ENCODE measurements at regions not wholly inside any gene's neighbourhood (a gene's known extent, or its start where the extent isn't known, plus 50 kb on each side); places are given as distances from the start of the nearest gene placed in this dataset.

DNA sequence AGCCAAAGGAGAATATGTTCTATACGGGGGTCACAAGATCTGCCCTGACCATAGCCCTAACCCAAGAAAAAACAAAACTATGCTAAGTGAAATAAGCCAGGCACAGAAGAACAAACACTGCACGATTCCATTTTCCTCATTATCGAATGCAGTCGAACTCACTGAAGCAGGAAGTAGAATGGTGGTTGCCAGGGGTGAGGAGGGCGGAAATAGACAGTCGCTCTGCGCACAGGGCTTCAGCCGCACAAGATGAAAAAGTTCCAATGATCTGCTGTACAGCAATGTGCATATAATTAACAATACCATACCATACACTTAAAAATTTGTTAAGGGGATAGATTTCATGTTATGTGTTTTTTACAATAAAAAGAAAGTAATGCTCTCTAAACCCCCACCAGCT lies 257.7 kb downstream of the TXNL1 start:
- DNase-seq (ENCODE audit: low read depth in 2 of 2): no peak

DNA sequence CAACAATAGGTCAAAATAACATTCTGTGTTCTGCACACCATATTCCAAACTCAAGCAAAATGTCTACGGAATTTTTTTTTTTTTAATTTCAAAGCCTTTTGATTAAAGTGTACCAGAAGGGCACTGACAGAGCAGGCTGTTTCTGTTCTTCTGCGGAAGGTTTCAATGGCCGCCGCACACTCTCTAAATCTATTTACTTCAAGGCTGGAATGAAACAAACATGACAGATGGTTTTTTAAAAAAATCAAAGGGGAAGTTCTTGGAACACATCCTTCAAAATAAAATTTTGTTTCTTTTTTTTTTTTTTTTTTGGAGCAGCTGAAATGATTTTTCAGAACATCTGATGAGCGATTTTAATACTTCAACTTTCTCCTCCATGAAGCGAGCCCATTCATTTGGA lies 259.1 kb downstream of the TXNL1 start:
- no peak for DNase-seq (ENCODE audit: low read depth in 2 of 2)

DNA sequence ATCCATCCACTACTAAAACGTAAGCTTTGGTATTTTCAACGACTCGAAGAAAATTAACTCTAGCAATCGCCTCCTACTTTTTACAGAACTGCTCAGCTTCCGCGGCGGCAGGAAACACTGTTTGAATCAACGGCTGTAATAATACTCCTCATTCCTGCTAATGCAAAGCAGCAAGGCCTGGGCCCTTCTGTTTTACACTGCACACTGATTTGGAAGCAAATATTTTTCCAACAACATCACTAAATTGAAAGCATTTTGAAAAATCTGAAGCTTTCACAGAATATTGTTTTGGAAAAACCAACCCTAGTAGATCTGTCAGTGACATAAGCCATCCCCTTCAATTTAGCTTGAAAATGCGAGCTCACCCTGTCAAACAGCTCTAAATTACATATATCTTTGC lies 261.2 kb downstream of the TXNL1 start:
- no peak for DNase-seq (ENCODE audit: low read depth in 2 of 2)

DNA sequence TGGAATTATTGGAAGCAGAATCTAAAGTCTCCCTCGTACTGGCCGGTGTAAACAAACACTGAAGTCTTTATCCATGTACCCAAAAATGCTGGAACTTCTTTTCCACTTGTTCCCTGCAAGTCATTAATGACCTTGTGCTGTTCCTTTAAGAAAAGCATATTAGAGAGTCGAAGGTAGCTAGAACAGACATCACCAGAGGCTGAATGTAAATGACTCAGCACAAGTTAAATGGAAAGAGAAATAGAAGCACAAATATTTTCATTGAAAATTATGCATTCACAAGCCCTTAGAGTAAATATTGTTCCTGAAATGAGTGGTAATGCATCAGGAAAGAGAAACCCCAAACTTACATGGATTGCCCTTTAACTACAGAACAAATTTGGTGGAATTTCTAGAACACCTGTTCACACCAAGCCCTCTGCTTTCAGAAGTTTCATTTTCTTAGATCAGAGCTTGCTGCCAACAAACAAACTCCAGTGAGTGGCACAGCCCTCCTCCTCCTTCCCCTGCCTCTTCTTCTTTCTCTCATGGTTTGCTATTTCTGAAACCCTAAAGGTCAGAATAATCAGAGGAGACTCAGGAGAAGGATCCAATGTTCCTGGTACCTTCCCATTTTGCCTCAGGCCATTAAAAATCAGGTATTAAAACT lies 264.3 kb downstream of the TXNL1 start:
- no peak for DNase-seq (ENCODE audit: low read depth in 2 of 2)

DNA sequence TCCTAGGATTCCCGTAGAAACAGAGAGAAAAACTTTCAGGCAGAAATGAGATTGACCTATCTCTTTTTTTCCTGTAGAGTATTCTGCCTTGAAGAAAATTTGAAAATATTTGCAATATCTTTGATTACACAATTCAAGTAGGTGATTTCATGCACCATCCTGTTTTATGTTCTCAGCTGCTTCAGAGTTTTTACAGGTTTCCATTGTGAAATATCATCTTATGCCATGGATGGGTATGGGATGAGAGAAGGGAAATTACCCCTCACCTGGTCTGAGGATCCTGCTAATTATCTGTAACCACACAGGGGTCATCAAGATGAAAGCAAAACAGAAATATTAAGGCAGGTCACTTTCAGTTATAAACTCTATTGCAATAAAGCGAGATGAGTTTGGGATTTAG lies 264.8 kb downstream of the TXNL1 start:
- DNase-seq (ENCODE audit: low read depth in 2 of 2): no peak

DNA sequence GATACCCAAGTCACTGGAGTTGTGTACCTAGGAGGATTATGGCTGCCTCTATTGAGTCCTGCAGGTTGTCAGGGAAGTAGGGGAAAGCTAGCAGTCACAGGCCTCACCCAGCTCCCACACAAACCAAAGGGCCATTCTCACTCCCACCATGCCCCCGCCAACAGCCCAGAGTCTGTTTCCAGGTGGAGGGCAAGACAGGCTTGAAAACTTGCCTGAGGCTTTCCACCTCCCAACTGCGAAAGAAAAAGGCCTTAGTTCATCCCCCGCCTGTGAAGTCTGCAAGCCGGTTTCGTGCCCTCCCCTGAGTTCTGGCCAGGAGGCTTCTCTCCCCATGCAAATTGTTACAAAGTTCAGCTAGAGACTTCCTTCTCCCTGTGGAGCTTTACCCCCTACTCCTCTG lies 270.3 kb downstream of the TXNL1 start:
- DNase-seq (ENCODE audit: low read depth in 2 of 2): no peak

DNA sequence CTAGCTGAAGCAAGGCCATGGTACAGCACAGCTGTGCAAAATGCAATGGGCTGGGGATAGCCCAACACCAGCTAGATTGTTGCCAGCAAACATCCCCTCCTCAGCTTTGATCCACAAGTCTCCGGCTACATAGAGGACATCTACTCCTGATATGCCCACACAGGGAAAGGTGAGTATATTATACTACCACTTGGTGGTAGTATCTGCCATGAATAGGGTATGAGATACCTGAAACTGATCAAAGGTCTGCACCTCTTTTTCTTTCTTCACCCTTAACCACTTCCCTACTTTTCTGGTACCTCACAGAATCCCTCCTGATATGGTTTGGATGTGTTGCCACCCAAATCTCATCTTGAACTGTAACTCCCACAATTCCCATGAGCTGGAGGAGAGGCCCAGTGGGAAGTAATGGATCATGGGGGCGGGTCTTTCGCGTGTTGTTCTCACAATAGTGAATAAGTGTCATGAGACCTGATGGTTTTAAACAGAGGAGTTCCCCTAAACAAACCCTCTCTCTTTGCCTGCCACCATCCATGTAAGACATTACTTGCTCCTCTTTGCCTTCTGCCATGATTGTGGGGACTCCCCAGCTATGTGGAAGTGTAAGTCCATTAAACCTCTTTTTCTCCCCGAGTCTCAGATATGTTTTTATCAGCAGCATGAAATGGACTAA lies 279.6 kb downstream of the TXNL1 start:
- DNase-seq (ENCODE audit: low read depth in 2 of 2): no peak

DNA sequence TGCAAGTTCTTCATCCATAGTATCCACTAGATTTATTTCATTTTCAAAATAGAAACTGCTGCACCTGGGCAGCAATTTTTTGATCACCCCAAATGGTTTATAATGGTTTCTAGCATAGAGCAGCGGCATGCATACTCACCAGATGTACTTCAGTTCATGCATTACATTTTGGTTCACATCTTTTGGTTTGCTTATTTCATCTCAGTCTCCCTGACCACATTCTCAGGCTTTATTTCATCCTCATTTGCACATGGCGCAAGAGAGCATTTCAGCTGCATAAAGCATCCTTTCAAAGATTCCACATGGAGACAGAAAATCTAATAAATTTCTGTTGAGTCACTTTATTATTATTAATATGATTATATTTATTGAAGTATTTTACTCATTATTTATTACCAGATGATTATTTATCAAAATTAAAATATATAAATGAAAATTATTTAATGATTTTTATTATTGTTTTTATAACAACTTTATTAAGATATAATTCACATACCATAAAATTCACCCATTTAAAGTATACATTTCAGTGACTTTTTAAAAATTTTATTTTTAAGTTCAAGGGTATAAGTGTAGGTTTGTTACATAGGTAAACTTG lies 284.6 kb downstream of the TXNL1 start:
- DNase-seq (ENCODE audit: low read depth in 2 of 2): no peak

DNA sequence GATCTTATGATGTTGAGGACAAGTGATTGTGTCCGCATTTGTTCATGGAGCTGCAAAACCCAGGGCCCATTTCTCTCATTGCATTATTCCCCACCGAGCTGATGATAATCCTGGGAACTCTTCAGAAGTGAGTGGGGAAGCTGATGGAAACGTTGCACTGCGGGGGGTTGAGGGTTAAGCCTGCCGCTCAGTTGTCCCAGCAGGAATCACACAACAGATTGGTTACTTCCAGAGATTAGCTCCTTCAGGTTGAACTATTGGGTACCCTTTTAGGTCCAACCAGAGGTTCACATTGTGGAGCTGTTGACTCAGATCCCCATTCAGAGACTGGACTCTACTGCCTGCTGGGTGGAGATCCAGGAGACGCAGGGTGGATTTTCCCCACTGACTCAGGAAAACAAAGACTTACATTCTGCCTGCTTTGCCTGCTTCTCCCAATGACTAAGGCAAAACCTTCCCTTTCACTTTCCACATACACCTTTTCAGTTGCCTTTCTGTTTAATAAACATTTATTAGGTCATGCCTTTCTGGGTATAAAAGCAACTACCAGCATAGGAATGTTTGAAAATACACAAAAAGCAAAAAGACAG lies 286.4 kb downstream of the TXNL1 start:
- no peak for DNase-seq (ENCODE audit: low read depth in 2 of 2)

DNA sequence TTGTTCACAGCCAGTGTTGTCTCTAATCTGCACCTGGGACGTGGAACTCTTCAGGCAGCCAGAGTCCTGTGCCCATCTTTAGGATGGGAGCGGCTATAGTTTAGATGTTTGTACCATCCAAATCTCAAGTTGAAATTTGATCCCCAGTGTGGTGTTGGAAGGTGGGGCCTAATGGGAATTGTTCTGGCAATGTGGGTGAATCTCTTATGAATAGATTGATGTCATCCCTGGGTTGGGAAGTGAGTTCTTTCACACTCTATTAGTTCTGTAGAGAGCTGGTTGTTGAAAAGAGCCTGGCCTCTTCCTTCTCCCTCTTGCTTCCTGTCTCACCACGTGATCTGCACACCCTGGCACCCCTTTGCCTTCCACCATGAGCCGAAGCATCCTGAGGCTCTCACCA lies 300.9 kb downstream of the TXNL1 start:
- DNase-seq (ENCODE audit: low read depth in 2 of 2): no peak

DNA sequence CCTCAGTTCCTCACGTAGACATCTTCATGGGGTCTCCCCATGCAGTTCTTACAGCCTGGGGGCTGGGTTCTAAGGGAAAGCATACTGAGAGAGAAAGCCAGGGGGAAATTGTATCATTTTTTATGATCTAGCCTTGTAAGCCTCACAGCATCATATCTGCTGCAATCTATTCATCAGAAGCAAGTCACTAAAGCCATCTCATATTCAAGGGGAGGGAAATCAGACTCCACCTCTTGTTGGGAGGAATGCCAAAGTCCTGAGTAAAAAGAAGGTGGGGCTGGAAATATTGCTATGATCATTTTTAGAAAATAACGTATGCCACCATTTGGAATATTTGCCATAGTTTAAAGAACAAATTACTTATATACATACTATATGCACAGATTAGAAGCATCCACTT lies 304.6 kb downstream of the TXNL1 start:
- DNase-seq (ENCODE audit: low read depth in 2 of 2): no peak

DNA sequence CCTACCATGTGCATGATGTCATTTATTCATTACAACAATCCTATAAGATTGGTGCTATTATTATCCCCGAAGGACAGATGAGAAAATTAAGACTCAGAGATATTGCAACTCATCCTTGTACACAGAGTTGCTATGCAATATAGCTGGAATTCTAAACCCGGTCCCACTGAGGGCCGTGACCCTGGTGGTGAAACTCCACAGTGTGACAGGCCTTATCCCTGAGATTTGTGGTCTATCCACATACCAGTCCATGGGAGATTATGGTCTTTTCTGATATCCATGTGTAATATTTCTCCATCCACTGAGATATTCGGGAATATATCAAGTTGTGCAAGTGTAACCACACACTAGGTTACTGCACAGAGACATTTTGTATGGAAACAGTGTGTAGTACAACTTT lies 305.2 kb downstream of the TXNL1 start:
- DNase-seq (ENCODE audit: low read depth in 2 of 2): no peak

DNA sequence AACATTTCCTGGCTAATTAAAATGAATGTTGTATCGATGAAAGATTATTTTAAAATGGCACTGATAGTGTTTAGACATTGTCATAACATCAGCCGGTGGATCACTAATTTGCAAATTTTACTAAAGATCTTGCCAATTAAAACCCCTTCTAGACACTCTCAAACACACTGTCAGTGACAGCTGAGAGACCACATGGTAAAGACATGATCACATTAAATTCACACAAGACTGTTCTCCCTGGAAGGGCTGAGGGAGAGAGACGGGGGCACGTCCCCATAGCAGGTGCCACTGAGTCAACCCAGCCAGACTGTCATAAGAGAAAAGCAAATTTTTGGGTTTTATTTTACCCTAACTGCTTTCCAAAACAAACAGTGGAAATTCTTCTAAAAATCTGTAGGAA lies 306.0 kb downstream of the TXNL1 start:
- no peak for DNase-seq (ENCODE audit: low read depth in 2 of 2)

DNA sequence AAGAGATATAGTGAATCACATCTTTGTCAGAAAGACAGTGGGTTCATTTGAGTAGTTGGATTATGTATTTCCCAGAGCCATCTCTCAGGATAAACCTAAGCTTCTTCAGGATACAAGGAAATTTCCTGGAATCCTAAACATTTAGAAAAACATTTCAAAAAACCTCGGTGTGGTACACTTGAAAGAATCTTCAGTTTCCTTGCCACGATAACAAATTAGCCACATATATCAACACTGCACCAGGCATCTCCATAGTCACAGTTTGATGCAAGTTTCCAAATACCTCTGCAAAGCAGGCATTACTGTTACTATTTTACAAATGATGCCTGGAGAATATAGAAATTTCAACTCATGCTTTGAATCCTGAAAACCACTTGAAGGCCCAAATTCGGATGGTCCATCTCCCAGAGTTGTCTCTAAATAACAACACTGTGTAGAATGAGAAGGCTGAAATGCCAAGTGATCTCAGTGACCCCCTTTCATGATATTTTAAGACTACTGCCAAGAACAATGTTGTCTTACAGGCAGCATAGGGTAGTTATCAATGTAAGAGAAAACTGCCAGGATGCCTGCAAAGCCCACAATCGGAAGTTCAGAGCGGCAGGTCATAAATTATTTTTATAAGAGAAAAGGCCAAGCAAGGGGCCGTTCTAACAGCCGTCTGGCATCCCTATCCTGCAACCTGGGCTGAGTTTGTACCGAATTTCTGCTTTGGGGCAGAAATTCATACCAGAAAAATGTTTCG lies 307.9 kb downstream of the TXNL1 start:
- DNase-seq (ENCODE audit: low read depth in 2 of 2): no peak

DNA sequence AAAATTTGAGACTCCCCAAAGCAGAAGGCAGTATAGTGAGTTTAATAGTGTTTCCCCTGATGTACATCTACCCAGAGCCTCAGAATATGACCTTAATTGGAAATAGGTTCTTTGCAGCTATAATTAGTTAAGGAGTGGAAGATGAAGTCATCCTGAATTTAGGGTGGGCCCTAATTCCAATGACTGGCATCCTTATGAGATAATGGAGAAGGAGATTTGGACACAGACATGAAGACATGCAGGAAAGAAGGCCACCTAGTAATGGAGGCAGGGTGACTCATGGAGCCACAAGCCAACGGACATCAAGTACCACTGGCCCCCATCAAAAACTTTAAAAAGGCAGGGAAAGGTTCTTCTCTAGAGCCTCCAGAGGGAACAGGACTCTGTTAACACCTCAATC lies 308.9 kb downstream of the TXNL1 start:
- DNase-seq (ENCODE audit: low read depth in 2 of 2): no peak

DNA sequence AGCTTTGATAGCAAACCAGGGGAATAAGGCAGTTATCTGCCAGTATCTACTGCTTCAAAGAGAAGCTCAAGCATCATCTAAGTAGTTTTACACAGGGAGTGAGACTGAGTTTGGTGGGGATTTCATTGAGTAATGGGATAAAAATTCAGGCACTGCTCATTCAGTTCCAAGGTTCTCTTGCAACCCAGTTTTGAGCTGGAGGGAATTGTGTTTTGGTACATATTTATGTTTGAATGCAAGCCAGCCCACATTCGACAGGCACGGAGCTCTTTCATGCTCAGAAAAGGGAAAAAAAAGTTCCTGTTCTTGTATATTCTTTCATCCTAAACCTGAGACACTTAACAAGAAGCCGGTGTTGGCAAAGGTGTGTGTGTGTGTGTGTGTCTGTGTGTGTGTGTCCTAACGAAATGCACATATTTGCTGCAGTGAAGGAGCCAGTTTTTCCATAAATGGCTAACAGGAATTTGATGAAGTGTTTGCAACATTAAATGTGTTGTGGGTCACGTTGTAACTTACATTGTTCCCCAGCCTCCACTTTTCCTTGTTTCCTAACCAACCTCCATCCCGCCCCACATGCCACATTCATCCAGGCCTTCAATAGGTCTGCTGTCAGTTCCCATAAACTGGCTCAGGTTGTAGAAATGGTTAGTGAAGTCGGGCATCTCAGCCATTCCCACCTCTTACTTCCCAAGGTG lies 311.1 kb downstream of the TXNL1 start:
- DNase-seq (ENCODE audit: low read depth in 2 of 2): no peak

DNA sequence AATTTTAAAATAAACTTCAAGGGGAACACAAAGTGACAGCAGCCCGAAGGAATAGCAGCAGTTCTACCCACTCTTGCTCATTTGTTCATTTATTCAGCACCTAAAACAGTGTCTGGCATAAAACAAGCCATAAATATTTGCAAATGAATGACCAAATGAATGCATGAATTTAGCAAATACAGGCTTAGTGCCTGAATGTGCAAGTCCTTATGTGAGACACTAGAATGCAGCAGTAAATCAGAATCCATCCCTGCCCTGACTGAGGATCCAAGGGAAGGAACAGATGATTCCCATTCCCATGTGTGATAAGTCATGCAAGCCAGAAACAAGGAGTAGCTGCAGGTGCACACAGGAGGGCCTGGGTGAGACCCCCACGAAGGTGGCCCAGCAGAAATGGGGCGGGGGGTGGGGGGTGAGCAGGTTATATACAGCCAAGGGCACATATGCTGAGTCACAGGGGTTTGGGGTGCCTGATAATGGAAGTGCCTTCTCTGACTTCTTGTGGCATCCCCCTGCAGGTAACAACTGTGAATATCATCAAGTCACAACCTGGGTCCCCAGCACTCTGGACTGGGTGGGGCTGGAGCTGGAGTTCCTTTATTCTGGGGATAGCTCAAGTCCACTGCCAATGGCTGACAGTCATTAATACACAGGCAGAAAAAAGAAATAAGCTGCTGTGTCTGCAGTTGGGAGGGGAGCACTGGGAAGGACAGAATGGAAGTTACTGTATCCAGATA lies 311.9 kb downstream of the TXNL1 start:
- no peak for DNase-seq (ENCODE audit: low read depth in 2 of 2)

DNA sequence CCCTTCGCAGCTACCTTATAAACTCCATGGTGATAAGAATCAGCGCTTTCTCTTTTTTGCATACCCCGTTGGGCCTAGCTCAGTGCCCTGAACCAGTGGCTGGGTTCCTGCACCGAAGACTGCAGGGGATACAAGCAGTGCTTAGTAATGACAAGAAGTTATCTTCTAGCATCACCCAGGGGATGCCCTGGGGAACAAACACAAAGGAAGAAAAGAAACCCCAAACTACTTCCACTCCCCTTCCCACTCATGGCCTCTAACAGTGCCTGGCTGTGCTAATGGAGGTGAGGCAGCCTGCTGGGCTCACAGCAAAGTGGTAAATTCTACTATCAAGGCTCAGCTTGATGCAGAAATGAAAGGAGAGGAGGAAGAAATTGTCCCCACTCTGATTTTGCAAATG lies 314.7 kb downstream of the TXNL1 start:
- no peak for DNase-seq (ENCODE audit: low read depth in 2 of 2)

DNA sequence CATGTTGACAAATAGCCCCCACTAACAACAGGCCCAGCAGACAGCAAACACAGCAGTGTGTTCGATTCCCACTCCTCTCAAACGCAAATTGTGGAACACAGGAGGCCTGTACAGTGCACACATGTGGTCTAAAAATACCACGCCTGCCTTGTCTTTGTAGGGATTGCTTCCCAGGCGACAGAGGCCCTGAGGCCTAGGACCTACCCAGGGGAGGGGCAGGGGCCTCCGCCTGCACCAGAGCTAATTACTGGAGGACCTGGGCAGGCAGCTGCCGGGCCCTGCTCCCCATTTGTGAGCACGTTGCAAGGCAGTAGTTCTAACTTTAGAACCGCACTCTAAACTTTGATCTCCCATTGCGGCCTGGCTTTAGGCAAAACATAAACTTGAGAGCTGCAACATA lies 316.0 kb downstream of the TXNL1 start:
- no peak for DNase-seq (ENCODE audit: low read depth in 2 of 2)

DNA sequence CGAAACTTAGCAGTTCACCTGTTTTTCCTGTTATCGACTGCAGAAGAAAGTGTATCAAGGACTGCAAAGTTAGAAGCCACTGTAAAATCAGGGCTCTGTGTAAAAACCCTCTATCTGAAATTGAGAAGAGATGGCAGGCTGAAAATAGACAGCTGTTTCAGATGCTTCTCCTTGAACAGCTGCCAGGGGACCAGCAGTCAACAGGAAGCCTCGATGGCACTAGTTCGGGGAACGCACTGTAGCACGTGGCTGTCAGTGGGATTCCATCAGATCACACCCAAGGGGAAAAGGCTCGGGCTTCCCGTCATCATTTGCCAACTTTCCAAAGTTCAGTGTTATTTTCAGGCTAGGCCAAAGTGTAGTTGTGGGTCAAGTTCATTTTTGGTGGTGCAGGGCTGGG lies 316.9 kb downstream of the TXNL1 start:
- DNase-seq (ENCODE audit: low read depth in 2 of 2): no peak

DNA sequence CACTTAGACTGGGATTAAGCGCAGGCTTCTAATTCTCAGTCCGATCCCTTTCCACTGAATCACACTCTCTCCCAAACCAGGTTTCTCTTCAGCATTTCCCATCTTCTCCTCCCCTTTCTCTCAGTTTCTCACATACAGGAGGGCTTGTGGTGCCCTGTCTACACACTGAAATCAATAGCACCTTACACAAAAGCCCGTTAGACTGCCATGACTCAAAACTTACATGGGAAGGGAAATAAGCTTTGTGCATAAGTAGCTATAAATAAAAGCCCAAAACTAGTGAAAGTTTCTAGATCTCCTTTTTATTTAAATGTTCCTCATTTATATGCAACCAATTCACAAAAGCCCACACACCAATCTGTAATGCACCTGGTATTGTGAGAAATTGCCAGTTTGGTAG lies 318.4 kb downstream of the TXNL1 start:
- DNase-seq (ENCODE audit: low read depth in 2 of 2): no peak

All from stimulated activated CD8-positive, alpha-beta memory T cell treated with anti-CD3 and anti-CD28 coated beads, Interleukin-15, amount 100 ng/mL, for 48 hours (primary cell).